Spleen (tissue), 7 donors: ENCODE measurements at regions not wholly inside any gene's neighbourhood (a gene's known extent, or its start where the extent isn't known, plus 50 kb on each side); places are given as distances from the start of the nearest gene placed in this dataset.

Experiments
- POLR2A ChIP-seq, 3 donors: fragments of 450-650 bp; IDR thresholded peaks; one replicate each; pipeline ENCODE4 v1.5.1; 2017; ENCODE audit warnings: antibody characterized with exemption in 3 of 3, mild to moderate bottlenecking in 1 of 3
- POLR2AphosphoS5 ChIP-seq, 3 donors: sonication (generic); formaldehyde crosslinking; IDR thresholded peaks; one replicate each; pipeline ENCODE4 v1.5.1; 2017; ENCODE audit warnings: antibody characterized with exemption in 3 of 3
- TF ChIP-seq, protein P1 (sequence below), 11 experiments: fragments of 200-600 bp in 7 of 11; fragments of 450-650 bp in 4 of 11; sonication (generic) in 4 of 11; IDR thresholded peaks in 8 of 11; conservative IDR thresholded peaks in 3 of 11; 1 replicate in 7 of 11; 2 replicates in 4 of 11; pipeline versions ENCODE4 v1.4.0 to v1.8.0; 2016 to 2021; ENCODE audit warnings: antibody characterized with exemption in 11 of 11, inconsistent platforms in 4 of 11, mild to moderate bottlenecking in 1 of 11
- donor health status: DM: no; HTN: no; CAD: no; lungs with moderate emphysema.
- donor health status: DM: no; HTN: no; CAD: no.
- donor health status: DM: no; HTN: no; CAD: no.

GRCh38 chr9:115494393-115494792, 376.4 kb upstream of the TNC start:
- TF ChIP-seq, protein P1, sequence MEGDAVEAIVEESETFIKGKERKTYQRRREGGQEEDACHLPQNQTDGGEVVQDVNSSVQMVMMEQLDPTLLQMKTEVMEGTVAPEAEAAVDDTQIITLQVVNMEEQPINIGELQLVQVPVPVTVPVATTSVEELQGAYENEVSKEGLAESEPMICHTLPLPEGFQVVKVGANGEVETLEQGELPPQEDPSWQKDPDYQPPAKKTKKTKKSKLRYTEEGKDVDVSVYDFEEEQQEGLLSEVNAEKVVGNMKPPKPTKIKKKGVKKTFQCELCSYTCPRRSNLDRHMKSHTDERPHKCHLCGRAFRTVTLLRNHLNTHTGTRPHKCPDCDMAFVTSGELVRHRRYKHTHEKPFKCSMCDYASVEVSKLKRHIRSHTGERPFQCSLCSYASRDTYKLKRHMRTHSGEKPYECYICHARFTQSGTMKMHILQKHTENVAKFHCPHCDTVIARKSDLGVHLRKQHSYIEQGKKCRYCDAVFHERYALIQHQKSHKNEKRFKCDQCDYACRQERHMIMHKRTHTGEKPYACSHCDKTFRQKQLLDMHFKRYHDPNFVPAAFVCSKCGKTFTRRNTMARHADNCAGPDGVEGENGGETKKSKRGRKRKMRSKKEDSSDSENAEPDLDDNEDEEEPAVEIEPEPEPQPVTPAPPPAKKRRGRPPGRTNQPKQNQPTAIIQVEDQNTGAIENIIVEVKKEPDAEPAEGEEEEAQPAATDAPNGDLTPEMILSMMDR (IDR thresholded peaks at IDR 0.05 in 8 of 11, conservative IDR thresholded peaks at IDR 0.05 in 3 of 11) = no peak
- TF ChIP-seq POLR2AphosphoS5 (IDR thresholded peaks at IDR 0.05) (no peak), POLR2A (IDR thresholded peaks at IDR 0.05) (no peak)
